ENCODE measurements at regions not wholly inside any gene's neighbourhood (a gene's known extent, or its start where the extent isn't known, plus 50 kb on each side); places are given as distances from the start of the nearest gene placed in this dataset.

DNA sequence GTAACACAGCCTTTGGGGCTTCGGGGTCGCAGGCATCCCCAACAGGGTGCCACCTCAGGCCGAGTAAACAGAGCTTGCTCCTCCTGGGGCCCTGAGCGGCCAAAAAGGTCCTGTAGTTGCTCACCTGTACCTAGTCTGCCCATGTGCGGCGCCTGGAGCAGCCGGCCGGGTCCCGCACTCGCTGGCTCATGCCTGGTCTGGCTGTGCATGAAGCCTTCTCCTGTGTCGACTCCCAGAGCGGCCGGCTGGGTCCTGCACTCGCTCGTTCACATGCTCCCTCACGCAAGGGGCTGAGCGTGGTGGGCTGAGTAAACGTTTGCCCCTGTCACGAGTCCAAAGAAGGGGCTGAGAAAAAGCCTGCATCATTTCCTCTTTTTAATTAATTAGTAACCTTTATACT is 162.4 kb upstream of the TUT7 start:
- Mint-ChIP-seq H3K9me3 (no peaks in the 10 kb centered on the region), H3K27me3 (peaks cover 17% of the 10 kb centered on the region)
- DNase-seq (ENCODE audit: extremely low spot score, unreplicated experiment), result no peak

GRCh38 chr9:86515221-86515620 is 161.0 kb upstream of the TUT7 start:
- Mint-ChIP-seq H3K27ac (no peak overlapping the region), H3K9me3 (no peaks in the 10 kb centered on the region), H3K4me3 (no peak overlapping the region), H3K27me3 (peaks cover 17% of the 10 kb centered on the region), H3K4me1 (ENCODE audit: unreplicated experiment) (peaks cover 44% of the 10 kb centered on the region), H3K36me3 (no peaks in the 10 kb centered on the region)
- TF ChIP-seq, protein P1, sequence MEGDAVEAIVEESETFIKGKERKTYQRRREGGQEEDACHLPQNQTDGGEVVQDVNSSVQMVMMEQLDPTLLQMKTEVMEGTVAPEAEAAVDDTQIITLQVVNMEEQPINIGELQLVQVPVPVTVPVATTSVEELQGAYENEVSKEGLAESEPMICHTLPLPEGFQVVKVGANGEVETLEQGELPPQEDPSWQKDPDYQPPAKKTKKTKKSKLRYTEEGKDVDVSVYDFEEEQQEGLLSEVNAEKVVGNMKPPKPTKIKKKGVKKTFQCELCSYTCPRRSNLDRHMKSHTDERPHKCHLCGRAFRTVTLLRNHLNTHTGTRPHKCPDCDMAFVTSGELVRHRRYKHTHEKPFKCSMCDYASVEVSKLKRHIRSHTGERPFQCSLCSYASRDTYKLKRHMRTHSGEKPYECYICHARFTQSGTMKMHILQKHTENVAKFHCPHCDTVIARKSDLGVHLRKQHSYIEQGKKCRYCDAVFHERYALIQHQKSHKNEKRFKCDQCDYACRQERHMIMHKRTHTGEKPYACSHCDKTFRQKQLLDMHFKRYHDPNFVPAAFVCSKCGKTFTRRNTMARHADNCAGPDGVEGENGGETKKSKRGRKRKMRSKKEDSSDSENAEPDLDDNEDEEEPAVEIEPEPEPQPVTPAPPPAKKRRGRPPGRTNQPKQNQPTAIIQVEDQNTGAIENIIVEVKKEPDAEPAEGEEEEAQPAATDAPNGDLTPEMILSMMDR (conservative IDR thresholded peaks at IDR 0.05), result no peak
- DNase-seq (ENCODE audit: extremely low spot score, unreplicated experiment), result no peak

More for the DNA sequence above, 162.4 kb upstream of the TUT7 start:
- TF ChIP-seq, protein P1 (conservative IDR thresholded peaks at IDR 0.05), result no peak
- no peak overlapping the region for H3K4me3 Mint-ChIP-seq
- no peak overlapping the region for H3K27ac Mint-ChIP-seq
- no peaks in the 10 kb centered on the region for H3K36me3 Mint-ChIP-seq
- H3K4me1 Mint-ChIP-seq (ENCODE audit: unreplicated experiment), result peaks cover 40% of the 10 kb centered on the region

DNA sequence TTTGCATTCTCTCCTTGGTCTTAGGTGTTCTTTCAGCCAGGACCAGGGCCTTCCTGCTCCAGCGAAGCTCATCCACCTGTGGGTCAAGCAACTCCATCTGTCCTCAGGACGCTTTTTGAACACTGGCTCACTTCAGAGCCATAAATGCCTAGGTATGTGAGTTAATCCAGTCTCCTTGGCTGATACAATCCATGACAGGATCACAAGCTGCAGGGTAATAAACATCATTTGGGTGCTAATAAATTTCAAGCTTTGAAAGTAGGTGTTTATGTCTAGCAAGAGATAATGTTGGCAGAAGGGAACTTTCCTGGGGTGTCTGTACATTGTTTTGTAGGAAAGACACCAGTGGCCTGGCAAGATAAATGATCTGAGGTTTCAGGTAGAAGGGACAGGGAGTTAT is 159.2 kb upstream of the TUT7 start:
- Mint-ChIP-seq H3K4me1 (ENCODE audit: unreplicated experiment) (peaks cover 44% of the 10 kb centered on the region), H3K36me3 (no peaks in the 10 kb centered on the region), H3K4me3 (no peak overlapping the region), H3K27me3 (peaks cover 17% of the 10 kb centered on the region), H3K27ac (no peak overlapping the region), H3K9me3 (no peaks in the 10 kb centered on the region)
- TF ChIP-seq, protein P1 (conservative IDR thresholded peaks at IDR 0.05), result no peak
- no peak for DNase-seq (ENCODE audit: extremely low spot score, unreplicated experiment)

DNA sequence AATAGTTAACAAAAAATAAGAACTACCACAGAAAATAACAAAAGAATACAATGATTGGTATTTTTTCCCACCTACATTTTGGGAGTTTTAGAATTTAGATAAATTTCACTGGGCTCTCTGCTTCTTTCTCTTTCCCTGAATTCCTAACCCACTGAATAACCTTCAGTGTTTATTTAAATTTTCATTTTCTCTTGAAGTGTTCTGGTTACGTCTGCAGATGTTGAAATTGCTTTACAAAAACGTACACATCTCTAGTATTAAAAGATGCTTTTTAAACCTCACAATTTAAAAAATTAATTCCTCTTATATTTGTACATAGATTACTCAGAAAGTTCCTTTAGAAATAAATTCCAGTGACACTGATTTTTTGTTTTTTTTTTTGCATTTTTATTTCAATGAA is 158.7 kb upstream of the TUT7 start:
- no peak overlapping the region for H3K27ac Mint-ChIP-seq
- H3K9me3 Mint-ChIP-seq, result no peaks in the 10 kb centered on the region
- TF ChIP-seq, protein P1 (conservative IDR thresholded peaks at IDR 0.05), result no peak
- H3K36me3 Mint-ChIP-seq, result no peaks in the 10 kb centered on the region
- peaks cover 44% of the 10 kb centered on the region for H3K4me1 Mint-ChIP-seq (ENCODE audit: unreplicated experiment)
- no peak overlapping the region for H3K4me3 Mint-ChIP-seq
- H3K27me3 Mint-ChIP-seq, result peaks cover 17% of the 10 kb centered on the region
- no peak for DNase-seq (ENCODE audit: extremely low spot score, unreplicated experiment)

GRCh38 chr9:86511614-86512360 is 157.6 kb upstream of the TUT7 start:
- no peak overlapping the region for H3K4me3 Mint-ChIP-seq
- no peak for DNase-seq (ENCODE audit: extremely low spot score, unreplicated experiment)
- H3K9me3 Mint-ChIP-seq, result no peaks in the 10 kb centered on the region

More at GRCh38 chr9:86511614-86512360, 157.6 kb upstream of the TUT7 start:
- Mint-ChIP-seq H3K27ac (no peak overlapping the region), H3K27me3 (peaks cover 20% of the 10 kb centered on the region), H3K4me1 (ENCODE audit: unreplicated experiment) (peaks cover 54% of the 10 kb centered on the region), H3K36me3 (no peaks in the 10 kb centered on the region)
- TF ChIP-seq, protein P1 (conservative IDR thresholded peaks at IDR 0.05), result no peak
